ENCODE measurements at regions not wholly inside any gene's neighbourhood (a gene's known extent, or its start where the extent isn't known, plus 50 kb on each side); places are given as distances from the start of the nearest gene placed in this dataset.
"Not testable (repeated sequence)": the region's sequence is repeated elsewhere in the genome, so short reads cannot be mapped to it uniquely, and the experiment has no call there.

GRCh38 chr1:218931324-218931723 lies 242.4 kb upstream of the LYPLAL1 start:
- no peak overlapping the region for H3K27ac Mint-ChIP-seq
- peaks cover 13% of the 10 kb centered on the region for H3K9me3 Mint-ChIP-seq
- H3K4me3 Mint-ChIP-seq = no peak overlapping the region
- no peaks in the 10 kb centered on the region for H3K4me1 Mint-ChIP-seq (ENCODE audit: low read depth)
- H3K36me3 Mint-ChIP-seq (ENCODE audit: low read depth) = no peaks in the 10 kb centered on the region
- H3K27me3 Mint-ChIP-seq = no peaks in the 10 kb centered on the region

- Mint-ChIP-seq H3K36me3 (ENCODE audit: low read depth) (no peaks in the 10 kb centered on the region), H3K27ac (no peak overlapping the region), H3K4me1 (ENCODE audit: low read depth) (no peaks in the 10 kb centered on the region)
These were observed 240.2 kb upstream of the LYPLAL1 start for GRCh38 chr1:218933513-218933912.

GRCh38 chr1:218935408-218935807 lies 238.3 kb upstream of the LYPLAL1 start:
- not testable (repeated sequence) for H3K27me3 Mint-ChIP-seq
- peaks cover 13% of the 10 kb centered on the region for H3K9me3 Mint-ChIP-seq

More at GRCh38 chr1:218933513-218933912, 240.2 kb upstream of the LYPLAL1 start:
- no peaks in the 10 kb centered on the region for H3K27me3 Mint-ChIP-seq
- no peak overlapping the region for H3K4me3 Mint-ChIP-seq
- peaks cover 13% of the 10 kb centered on the region for H3K9me3 Mint-ChIP-seq

DNA sequence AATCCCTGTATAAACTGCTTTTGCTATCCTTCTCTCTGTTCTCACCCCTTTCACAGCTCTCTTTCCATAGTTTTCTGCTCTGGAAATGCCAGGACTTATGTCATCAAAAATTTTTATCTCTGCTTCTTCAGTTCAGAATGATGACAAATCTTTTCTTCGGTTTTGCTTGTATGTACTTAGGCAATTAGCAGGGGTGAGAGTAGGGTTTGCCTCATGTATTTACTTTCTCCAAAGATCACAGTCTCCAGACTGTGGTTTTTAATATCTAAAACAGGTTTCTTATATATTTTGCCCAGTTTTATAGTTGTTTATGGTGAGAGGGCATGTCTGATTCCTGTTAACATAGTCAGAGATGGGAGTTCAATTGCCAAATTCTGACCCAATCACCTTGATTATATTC lies 235.4 kb upstream of the LYPLAL1 start:
- H3K27me3 Mint-ChIP-seq = no peaks in the 10 kb centered on the region
- no peaks in the 10 kb centered on the region for H3K4me1 Mint-ChIP-seq (ENCODE audit: low read depth)
- H3K4me3 Mint-ChIP-seq = no peak overlapping the region
- peaks cover 13% of the 10 kb centered on the region for H3K9me3 Mint-ChIP-seq
- no peaks in the 10 kb centered on the region for H3K36me3 Mint-ChIP-seq (ENCODE audit: low read depth)
- H3K27ac Mint-ChIP-seq = no peak overlapping the region

More at GRCh38 chr1:218935408-218935807, 238.3 kb upstream of the LYPLAL1 start:
- H3K27ac Mint-ChIP-seq; H3K4me3 Mint-ChIP-seq; H3K36me3 Mint-ChIP-seq (ENCODE audit: low read depth); H3K4me1 Mint-ChIP-seq (ENCODE audit: low read depth): not testable (repeated sequence)

- Mint-ChIP-seq H3K9me3 (peaks cover 13% of the 10 kb centered on the region), H3K4me1 (ENCODE audit: low read depth) (no peaks in the 10 kb centered on the region), H3K36me3 (ENCODE audit: low read depth) (no peaks in the 10 kb centered on the region), H3K4me3 (no peak overlapping the region), H3K27ac (no peak overlapping the region), H3K27me3 (no peaks in the 10 kb centered on the region)
These were observed 234.6 kb upstream of the LYPLAL1 start for GRCh38 chr1:218939095-218939494.

DNA sequence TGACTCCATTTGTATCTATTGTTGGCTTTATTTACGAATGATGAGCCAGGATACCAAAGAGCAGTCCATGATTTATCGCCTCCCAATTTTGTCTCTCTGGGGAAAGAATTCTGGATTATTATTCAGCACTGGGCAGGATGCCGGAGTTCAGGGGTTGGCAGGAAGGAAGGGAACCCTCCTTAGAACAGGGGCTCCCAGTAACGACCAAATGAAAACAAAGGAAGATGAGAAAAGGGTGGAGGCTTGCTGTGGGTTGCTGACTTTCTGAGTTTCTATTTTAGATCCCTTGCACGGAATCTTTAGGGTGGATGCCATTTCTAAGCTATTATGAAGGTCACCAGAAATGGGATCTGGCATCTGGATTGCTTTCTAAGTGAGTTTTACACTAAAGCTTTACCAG lies 231.2 kb upstream of the LYPLAL1 start:
- Mint-ChIP-seq H3K4me3 (no peak overlapping the region), H3K36me3 (ENCODE audit: low read depth) (no peaks in the 10 kb centered on the region)

DNA sequence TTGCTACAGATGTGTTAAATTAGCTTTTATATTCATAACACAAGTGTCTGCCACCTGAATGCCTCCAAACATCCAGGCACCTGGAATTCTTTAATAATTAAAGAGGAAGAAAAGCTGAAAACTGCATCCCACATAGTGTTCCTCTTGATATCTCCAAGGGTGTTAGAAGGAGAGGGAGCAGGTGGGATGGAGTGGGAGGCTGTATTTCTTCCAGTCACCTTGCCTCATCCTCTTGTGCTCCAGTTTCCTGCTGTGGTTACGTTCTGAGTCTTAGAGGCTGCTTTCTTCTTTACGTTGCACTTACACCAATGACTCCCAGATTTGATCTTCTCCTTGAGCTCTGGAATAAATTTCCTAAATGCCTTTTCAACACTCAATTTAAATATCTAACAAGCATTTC lies 230.3 kb upstream of the LYPLAL1 start:
- Mint-ChIP-seq H3K9me3 (no peaks in the 10 kb centered on the region), H3K27me3 (no peaks in the 10 kb centered on the region), H3K4me1 (ENCODE audit: low read depth) (no peaks in the 10 kb centered on the region), H3K27ac (no peak overlapping the region), H3K4me3 (no peak overlapping the region), H3K36me3 (ENCODE audit: low read depth) (no peaks in the 10 kb centered on the region)

More for the DNA sequence above, 231.2 kb upstream of the LYPLAL1 start:
- Mint-ChIP-seq H3K9me3 (no peaks in the 10 kb centered on the region), H3K27me3 (no peaks in the 10 kb centered on the region), H3K4me1 (ENCODE audit: low read depth) (no peaks in the 10 kb centered on the region), H3K27ac (no peak overlapping the region)

DNA sequence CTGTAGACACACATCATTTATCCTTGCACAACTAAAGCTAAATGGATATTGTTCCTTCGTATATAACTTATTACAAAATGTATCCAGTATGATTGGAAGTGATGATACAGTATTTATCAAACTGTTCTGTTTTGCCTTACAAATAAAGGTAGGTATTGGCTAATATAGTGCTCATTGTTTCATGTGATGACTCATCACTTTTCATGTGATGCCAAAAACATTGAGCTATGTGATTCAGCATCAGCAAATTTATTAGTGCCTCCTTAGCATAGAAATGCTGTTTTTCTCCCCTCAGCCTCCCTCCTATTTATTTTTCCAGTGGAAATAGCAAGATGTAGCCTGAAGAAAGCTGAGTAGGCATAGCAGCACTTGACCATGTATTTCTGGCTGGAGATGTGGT lies 228.6 kb upstream of the LYPLAL1 start:
- Mint-ChIP-seq H3K4me1 (ENCODE audit: low read depth) (no peaks in the 10 kb centered on the region), H3K27ac (no peak overlapping the region), H3K4me3 (no peak overlapping the region), H3K36me3 (ENCODE audit: low read depth) (no peaks in the 10 kb centered on the region), H3K27me3 (no peaks in the 10 kb centered on the region), H3K9me3 (no peaks in the 10 kb centered on the region)

DNA sequence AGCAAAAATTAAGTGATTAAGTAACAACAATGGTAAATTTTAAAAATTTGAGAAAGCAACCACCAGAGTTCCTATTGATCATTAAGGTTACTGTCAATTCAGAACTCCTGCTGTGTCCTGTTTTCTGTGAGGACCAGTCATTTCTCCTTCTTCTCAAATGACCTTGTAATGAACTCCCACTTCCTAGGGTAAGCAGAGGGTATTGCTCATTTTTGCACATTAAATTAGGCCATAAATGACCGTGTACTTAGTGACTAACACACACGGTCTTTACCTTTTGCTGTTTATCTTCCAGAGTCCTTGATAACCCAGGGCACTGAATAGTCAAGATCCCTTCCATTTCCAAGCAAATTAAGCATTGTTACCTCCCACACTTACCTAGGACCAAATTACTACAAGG lies 227.5 kb upstream of the LYPLAL1 start:
- H3K9me3 Mint-ChIP-seq = no peaks in the 10 kb centered on the region
- no peaks in the 10 kb centered on the region for H3K4me1 Mint-ChIP-seq (ENCODE audit: low read depth)
- H3K4me3 Mint-ChIP-seq = no peak overlapping the region
- H3K36me3 Mint-ChIP-seq (ENCODE audit: low read depth) = no peaks in the 10 kb centered on the region
- no peaks in the 10 kb centered on the region for H3K27me3 Mint-ChIP-seq
- no peak overlapping the region for H3K27ac Mint-ChIP-seq

GRCh38 chr1:218948446-218948845 lies 225.2 kb upstream of the LYPLAL1 start:
- Mint-ChIP-seq H3K4me3 (no peak overlapping the region), H3K27me3 (no peaks in the 10 kb centered on the region), H3K9me3 (no peaks in the 10 kb centered on the region), H3K36me3 (ENCODE audit: low read depth) (no peaks in the 10 kb centered on the region), H3K4me1 (ENCODE audit: low read depth) (no peaks in the 10 kb centered on the region), H3K27ac (no peak overlapping the region)

DNA sequence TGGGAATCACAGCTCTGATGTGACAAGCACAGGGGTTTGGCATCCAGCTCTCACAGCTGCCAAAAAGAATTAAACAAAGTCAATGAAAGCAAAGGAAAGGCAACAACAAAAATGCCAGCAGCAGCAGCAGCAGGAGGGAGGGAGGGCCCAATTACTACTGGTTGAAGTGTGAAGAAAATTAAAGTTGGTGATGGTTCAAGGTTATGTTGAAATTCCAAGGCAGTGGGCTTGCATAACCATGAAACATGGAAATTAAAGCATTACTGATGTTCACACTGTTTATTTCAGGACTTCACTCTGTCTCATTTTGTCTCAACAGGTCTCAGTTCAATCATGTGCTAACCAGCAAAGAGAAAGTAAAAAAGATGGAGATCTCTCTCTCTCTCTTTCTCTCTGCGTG lies 220.3 kb upstream of the LYPLAL1 start:
- Mint-ChIP-seq H3K4me3 (no peak overlapping the region), H3K9me3 (no peaks in the 10 kb centered on the region), H3K27me3 (no peaks in the 10 kb centered on the region), H3K4me1 (ENCODE audit: low read depth) (no peaks in the 10 kb centered on the region), H3K36me3 (ENCODE audit: low read depth) (no peaks in the 10 kb centered on the region), H3K27ac (no peak overlapping the region)

- Mint-ChIP-seq H3K4me3 (no peak overlapping the region), H3K4me1 (ENCODE audit: low read depth) (no peaks in the 10 kb centered on the region), H3K27me3 (no peaks in the 10 kb centered on the region), H3K9me3 (no peaks in the 10 kb centered on the region), H3K27ac (no peak overlapping the region), H3K36me3 (ENCODE audit: low read depth) (no peaks in the 10 kb centered on the region)
These were observed 215.7 kb upstream of the LYPLAL1 start for GRCh38 chr1:218957971-218958370.

DNA sequence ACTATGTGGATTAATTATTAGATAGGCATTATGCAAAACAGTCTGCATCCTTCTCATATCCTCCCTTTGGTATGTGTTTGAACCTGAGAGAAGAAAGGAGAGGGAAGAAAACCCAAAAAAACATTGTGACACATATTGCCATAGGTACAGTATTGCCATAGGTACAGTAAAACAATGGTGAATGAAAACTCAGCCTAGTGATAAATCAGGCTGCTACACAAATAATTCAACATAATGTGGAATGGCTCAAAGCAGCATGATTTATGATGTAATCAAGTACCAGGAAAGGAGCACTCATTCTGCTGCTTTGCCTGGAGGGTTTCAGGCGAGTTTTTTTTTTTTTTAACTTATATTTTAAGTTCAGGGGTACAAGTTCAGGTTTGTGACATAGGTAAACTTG lies 213.9 kb upstream of the LYPLAL1 start:
- H3K9me3 Mint-ChIP-seq = no peaks in the 10 kb centered on the region
- no peak overlapping the region for H3K27ac Mint-ChIP-seq
- H3K27me3 Mint-ChIP-seq = no peaks in the 10 kb centered on the region
- H3K36me3 Mint-ChIP-seq (ENCODE audit: low read depth) = no peaks in the 10 kb centered on the region
- H3K4me1 Mint-ChIP-seq (ENCODE audit: low read depth) = no peaks in the 10 kb centered on the region
- no peak overlapping the region for H3K4me3 Mint-ChIP-seq

DNA sequence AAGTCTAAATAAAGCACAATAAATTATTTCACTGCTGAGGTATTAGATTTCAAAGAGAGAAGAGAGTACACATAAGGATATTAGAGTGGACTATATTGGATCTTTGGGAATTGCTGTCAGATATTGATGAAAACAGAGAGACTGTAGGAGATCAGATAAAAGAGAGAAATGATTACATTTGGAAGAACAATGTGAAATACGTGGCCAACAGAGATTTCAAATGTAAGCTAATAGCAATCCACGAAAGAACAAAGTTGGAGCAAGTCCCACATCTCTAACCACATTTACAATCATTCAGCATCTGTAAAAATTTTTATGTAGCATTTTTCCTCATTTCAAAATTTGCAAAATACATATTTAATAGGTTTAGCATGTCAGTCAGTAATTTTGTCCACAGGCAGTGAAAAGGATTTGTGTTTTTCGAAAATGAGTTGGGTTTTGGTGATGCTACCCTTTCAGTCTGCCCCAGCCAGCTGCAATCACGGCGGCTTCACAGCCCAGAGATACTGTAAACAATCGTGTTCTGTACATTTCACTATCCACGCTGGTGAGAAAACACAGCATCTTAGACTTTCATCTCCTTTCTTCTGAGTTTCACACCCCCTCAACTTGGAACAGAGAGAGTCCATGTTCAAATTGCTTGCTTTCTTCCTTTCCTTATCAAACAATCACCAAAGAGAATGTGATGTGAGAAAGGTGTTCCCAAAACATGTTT lies 209.1 kb upstream of the LYPLAL1 start:
- Mint-ChIP-seq H3K9me3 (no peaks in the 10 kb centered on the region), H3K4me1 (ENCODE audit: low read depth) (no peaks in the 10 kb centered on the region), H3K27me3 (no peaks in the 10 kb centered on the region), H3K4me3 (no peak overlapping the region), H3K36me3 (ENCODE audit: low read depth) (no peaks in the 10 kb centered on the region), H3K27ac (no peak overlapping the region)

DNA sequence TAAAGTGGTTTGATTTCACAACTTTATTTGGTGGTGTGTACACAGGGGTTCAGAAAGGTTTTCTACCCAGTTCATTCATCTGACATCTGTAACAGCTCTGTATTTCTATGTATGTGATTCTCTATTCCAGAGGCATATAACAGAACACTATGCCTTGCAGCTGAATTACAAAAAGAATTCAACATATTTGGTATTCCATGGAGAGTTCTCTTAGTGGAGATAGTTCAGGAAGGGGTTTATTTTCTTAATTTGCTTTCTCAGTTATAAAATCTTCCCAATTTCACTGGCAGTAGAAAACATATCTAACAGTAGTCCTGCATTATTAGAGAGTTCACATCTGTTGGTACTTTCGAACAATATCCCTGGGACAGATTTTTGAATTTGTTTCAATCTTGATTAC lies 207.9 kb upstream of the LYPLAL1 start:
- Mint-ChIP-seq H3K4me3 (no peak overlapping the region), H3K27me3 (no peaks in the 10 kb centered on the region), H3K9me3 (no peaks in the 10 kb centered on the region), H3K4me1 (ENCODE audit: low read depth) (no peaks in the 10 kb centered on the region), H3K36me3 (ENCODE audit: low read depth) (no peaks in the 10 kb centered on the region), H3K27ac (no peak overlapping the region)

DNA sequence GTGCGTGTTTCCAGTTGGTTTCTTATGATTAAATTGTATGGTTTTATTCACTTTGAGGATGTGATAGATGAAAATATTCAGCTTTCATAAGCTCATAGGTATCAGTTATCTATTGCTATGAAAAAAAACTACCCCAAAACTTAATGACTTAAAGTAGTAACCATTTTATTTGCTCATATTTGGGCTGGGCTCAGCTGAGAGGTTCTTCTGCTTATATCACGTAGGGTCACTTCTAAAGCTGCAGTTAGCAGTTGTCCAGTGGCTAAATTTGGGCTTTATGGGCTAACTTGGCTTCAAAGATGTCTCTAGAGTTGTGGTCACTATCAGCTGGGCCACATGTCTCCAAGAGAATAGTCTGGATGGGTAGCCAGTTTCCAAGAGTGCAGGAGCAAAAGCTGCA lies 206.4 kb upstream of the LYPLAL1 start:
- H3K9me3 Mint-ChIP-seq = peaks cover 4% of the 10 kb centered on the region
- no peaks in the 10 kb centered on the region for H3K27me3 Mint-ChIP-seq
- no peak overlapping the region for H3K27ac Mint-ChIP-seq
- H3K36me3 Mint-ChIP-seq (ENCODE audit: low read depth) = no peaks in the 10 kb centered on the region
- H3K4me1 Mint-ChIP-seq (ENCODE audit: low read depth) = no peaks in the 10 kb centered on the region
- H3K4me3 Mint-ChIP-seq = no peak overlapping the region
